ENCODE measurements at regions not wholly inside any gene's neighbourhood (a gene's known extent, or its start where the extent isn't known, plus 50 kb on each side); places are given as distances from the start of the nearest gene placed in this dataset.
"Not testable (repeated sequence)": the region's sequence is repeated elsewhere in the genome, so short reads cannot be mapped to it uniquely, and the experiment has no call there.

GRCh38 chr2:236909802-236910201 is 175.9 kb upstream of the COPS8 start:
- no peak for DNase-seq

- DNase-seq, result no peak
These were observed 174.8 kb upstream of the COPS8 start for GRCh38 chr2:236910781-236911495.

- DNase-seq, result no peak
These were observed 173.2 kb upstream of the COPS8 start for GRCh38 chr2:236912326-236913120.

- no peak for DNase-seq
These were observed 170.5 kb upstream of the COPS8 start for GRCh38 chr2:236915186-236915585.

GRCh38 chr2:236915726-236916125 is 170.0 kb upstream of the COPS8 start:
- DNase-seq, result no peak

GRCh38 chr2:236916181-236916580 is 169.5 kb upstream of the COPS8 start:
- no peak for DNase-seq

DNA sequence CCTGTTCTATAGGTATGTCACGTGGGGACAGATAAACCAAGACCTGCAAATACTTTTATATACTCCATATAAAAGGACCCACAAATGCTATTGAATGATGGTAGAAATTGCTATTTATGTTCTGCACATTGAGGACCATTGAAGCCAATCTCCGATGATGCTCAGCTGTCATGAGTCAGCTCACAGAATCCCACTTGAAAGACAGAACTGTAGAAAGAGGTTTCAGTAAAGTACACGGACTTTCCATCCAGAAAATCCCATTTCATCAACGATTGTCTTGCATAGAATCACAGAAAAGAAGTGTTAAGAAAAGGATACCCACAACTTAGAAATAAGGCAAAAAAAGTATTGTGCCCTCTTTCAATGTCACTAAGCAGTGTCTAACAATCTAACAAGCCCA is 169.0 kb upstream of the COPS8 start:
- no peak for DNase-seq

- DNase-seq, result no peak
These were observed 168.5 kb upstream of the COPS8 start for GRCh38 chr2:236917164-236917563.

GRCh38 chr2:236918545-236918944 is 167.1 kb upstream of the COPS8 start:
- no peak for DNase-seq

- DNase-seq, result no peak
These were observed 166.5 kb upstream of the COPS8 start for GRCh38 chr2:236919209-236919608.

GRCh38 chr2:236919801-236920379 is 165.8 kb upstream of the COPS8 start:
- not testable (repeated sequence) for DNase-seq

DNA sequence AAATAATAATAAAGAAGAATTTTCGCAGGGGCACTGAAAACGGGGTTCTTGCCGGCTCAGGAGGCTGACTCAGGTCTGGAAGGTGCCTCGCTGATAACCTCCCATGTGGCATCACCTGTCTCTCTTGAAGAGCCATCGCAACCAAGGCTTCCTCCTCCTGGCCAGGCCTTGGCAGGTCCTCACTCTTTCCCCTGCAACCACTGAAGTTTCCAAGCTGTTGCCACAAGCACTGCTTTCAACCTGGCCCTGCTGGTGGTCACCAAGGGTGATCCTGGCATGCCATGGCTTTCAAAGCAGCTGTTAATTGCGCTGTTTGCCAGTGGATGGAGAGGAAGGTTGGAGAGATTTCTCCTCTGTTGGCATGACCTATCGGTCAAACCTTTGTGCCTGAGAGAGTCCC is 163.6 kb upstream of the COPS8 start:
- DNase-seq, result no peak

DNA sequence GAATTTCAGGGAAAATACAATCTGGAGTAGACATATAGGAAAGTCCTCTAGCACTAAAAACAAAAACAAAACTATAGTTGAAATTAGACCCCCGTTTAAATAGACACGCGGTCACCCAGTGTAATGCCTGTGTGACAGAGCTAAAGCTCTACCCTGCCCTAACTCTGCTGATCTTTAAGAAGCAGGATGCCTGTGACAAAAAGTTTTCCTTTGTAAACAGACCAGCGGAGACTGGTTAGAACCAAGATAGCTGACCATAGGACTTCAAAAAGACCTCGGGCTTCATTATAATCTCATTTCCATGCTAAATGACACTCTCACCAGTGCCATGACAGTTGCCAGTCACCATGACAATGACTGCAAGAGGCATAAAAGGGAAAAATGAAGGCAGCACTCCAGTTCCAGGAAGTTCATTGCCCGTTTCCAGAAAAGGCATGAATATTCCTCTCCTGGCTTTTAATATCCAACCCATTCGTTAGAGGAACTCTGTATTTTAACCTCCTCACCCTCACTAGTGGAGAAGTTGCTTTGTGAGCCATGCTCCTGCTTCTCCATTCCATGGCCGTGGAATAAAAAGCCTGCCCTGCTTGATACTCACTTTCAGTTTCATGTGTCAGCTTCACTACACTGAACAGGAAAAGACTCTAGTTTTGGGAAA is 157.2 kb upstream of the COPS8 start:
- no peak for DNase-seq

DNA sequence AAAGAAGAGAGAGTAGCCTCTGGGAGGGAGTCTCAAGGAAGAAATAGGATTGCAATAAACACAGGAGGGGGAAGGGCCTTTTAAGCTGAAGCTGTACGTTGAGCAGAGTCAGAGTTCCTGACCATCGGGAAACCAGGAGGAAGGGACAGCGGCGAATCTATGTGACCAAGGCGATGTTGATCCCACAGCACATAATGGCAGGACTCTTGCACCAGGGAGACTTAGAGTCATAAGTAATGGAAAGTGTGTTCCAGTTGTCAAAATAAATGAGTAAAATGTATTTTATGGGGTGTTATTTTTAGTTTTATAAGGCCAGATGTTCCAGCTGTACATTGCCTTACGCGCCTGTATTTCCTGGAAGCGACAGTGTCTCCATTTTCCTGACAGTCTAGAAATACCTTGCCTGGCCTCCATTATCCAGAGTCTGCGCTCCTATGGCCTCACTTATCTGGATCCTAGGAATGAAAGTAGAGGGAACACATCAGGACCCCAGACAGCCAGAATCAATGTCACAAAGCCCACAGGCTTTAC is 152.8 kb upstream of the COPS8 start:
- DNase-seq, result no peak

GRCh38 chr2:236934166-236934565 is 151.5 kb upstream of the COPS8 start:
- no peak for DNase-seq

DNA sequence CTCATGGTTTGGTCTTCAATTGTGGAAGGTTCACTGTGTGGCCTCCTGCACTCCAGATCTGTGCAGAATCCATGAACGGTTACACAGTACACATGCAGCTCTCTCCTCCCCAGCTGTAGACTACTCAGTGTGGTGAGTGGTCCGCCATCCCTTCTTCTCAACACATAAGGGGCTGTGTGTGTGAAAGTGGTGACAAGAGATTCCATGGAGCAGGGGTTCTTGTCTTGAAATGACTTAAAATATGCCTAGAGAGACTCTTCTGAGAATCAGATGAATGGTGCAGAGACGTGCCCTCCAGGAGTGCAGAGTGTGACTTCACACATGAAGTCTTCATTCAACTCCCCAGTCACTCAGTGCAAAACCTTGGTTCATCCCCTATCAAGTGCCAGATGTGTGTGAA is 151.0 kb upstream of the COPS8 start:
- DNase-seq, result no peak

- no peak for DNase-seq
These were observed 150.6 kb upstream of the COPS8 start for GRCh38 chr2:236935083-236935482.

GRCh38 chr2:236935631-236936445 is 149.9 kb upstream of the COPS8 start:
- DNase-seq, result no peak

- DNase-seq, result no peak
These were observed 149.2 kb upstream of the COPS8 start for GRCh38 chr2:236936446-236936940.

- DNase-seq, result no peak
These were observed 147.6 kb upstream of the COPS8 start for GRCh38 chr2:236938126-236938525.

- DNase-seq, result no peak
These were observed 146.4 kb upstream of the COPS8 start for GRCh38 chr2:236939271-236939670.

DNA sequence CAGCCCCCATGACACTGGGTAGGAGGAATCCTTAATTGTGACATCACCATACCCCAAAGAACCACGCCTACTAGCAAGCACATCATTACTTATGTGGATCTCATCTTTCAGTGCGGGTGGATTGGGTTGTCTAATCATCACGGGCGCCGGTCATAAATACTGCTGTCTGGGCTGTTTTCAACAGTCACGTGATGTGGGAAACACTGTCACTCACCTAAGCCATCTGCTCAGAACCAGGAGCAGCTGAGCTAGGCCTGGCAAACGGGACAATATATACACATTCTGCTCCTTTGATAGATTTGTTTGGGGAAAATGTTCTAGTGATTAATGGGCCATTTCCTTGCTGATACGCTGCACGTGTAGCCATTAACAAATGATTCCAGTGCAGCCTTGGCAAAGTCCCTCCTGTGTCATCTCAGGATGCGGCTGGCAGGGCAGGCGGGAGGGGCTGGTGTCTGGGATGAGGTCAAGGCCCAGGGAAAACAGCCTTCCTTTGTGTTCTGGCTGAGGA is 145.9 kb upstream of the COPS8 start:
- DNase-seq, result no peak

All from activated CD4-positive, alpha-beta T cell treated with anti-CD3 and anti-CD28 coated beads, Interleukin-2, Interleukin-6, amounts not matched to agents 100 ng/mL and 50 ng/mL, durations not matched to agents 16 hours and 8 hours (primary cell).